ENCODE measurements at regions not wholly inside any gene's neighbourhood (a gene's known extent, or its start where the extent isn't known, plus 50 kb on each side); places are given as distances from the start of the nearest gene placed in this dataset.
A peak's percentile ranks its signal among the peaks of the same experiment; 100 is the strongest.

DNA sequence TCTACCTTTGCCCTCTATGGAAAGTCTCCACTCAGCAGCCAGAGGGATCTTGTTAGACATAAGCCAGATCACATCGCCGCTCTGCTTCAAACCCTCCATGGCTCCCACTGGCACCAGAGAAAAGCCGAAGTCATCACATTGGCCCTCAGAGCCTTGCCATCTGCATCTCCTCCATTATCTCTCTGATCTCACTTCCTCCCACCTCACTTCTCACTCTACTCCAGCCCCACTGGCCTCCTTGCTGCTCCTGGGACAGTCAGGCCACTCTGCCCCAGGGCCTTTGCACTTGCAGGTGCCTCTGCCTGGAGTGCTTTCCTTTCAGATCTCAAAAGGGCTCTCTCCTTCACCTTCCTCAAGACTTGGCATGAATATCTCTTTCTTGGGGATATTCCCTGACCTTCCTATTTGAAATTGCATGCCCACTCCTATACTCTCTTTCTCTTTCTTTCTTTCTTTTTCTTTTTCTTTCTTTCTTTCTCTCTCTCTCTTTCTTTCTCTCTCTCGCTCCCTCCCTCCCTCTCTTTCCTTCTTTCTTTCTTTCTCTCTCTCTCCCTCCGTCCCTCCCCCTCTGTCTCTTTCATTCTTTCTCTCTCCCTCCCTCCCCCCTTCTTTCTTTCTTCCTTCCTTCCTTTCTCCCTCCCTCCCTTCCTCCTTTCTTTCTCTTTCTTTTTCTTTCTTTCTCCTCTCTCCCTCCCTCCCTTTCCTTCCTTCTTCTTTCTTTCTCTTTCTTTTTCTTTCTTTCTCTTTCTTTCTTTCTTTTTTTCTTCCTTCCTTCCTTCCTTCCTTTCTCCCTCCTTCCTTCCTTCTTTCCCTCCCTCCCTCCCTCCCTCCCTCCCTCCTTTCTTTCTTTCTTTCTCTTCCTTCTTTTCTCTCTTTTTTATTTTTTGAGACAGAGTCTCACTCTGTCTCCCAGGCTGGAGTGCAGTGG, 96.0 kb upstream of the CASZ1 start:
- no peak overlapping the region for H3K9ac ChIP-seq
- TF ChIP-seq Cebpa-rat (IDR thresholded peaks at IDR 0.05) = no peak
- no peak overlapping the region for H3K4me2 ChIP-seq
- H4K20me1 ChIP-seq = peaks cover 24% of the 10 kb centered on the region; the same call in 1 of the 2 replicates
- H3K27ac ChIP-seq = no peak overlapping the region
- H3K4me1 ChIP-seq = peaks cover 12% of the 10 kb centered on the region
- H3K9me3 ChIP-seq = no peaks in the 10 kb centered on the region
- no peaks in the 10 kb centered on the region for H3K36me3 ChIP-seq
- no peak overlapping the region for H3K4me3 ChIP-seq
- H3K27me3 ChIP-seq = peaks cover 46% of the 10 kb centered on the region

DNA sequence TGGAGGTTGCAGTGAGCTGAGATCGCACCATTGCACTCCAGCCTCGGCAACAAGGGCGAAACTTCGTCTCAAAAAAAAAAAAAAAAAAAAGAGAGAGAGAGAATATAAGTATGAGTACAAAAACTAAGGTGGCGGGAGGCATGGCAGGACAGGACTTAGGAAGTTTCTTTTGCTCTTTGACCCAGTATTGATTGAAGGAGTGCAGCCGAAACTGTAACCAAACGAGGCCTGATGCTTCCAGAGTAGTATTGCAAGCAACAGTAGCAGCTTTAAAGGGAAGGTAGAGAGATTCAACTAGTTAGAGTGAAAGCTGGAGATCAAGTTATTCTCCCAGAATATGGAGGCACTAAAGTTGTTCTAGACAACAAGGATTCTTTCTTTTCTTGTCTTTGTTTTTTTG, 99.2 kb upstream of the CASZ1 start:
- H3K4me1 ChIP-seq = peaks cover 39% of the 10 kb centered on the region
- H3K36me3 ChIP-seq = no peaks in the 10 kb centered on the region
- H3K27ac ChIP-seq = no peak overlapping the region
- peaks cover 18% of the 10 kb centered on the region; the same call in 1 of the 2 replicates for H4K20me1 ChIP-seq
- H3K9ac ChIP-seq = no peak overlapping the region
- no peaks in the 10 kb centered on the region for H3K9me3 ChIP-seq
- no peak for TF ChIP-seq Cebpa-rat (IDR thresholded peaks at IDR 0.05)
- H3K27me3 ChIP-seq = peaks cover 22% of the 10 kb centered on the region
- no peak overlapping the region for H3K4me2 ChIP-seq
- H3K4me3 ChIP-seq = no peak overlapping the region

DNA sequence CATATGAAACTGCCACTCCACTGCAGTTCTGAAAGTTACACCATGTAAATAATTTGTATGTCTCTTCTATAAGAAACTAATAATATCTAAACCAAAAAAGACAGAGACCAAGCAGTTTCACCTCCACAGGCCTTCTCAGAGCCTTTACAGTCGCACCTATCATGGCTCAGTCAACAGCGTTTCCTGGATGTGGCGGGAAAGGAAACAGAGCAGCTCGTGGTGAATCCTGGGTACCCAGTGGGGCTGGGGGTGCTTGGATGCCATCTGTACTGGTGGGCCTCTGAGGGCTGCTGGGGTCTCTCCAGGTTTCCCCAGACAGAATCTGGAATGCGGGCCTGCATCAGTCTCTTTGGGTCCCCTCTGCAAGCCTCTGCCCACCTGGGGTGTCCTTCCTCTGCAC, 100.2 kb upstream of the CASZ1 start:
- Histone ChIP-seq H3K9ac (no peak overlapping the region), H3K4me3 (no peak overlapping the region), H3K9me3 (no peaks in the 10 kb centered on the region), H3K27ac (no peak overlapping the region), H3K36me3 (no peaks in the 10 kb centered on the region), H3K27me3 (peaks cover 14% of the 10 kb centered on the region), H3K4me2 (peak overlapping the region; percentile 83), H4K20me1 (peaks cover 23% of the 10 kb centered on the region; the same call in 1 of the 2 replicates), H3K4me1 (peaks cover 39% of the 10 kb centered on the region)
- TF ChIP-seq Cebpa-rat (IDR thresholded peaks at IDR 0.05) = no peak

DNA sequence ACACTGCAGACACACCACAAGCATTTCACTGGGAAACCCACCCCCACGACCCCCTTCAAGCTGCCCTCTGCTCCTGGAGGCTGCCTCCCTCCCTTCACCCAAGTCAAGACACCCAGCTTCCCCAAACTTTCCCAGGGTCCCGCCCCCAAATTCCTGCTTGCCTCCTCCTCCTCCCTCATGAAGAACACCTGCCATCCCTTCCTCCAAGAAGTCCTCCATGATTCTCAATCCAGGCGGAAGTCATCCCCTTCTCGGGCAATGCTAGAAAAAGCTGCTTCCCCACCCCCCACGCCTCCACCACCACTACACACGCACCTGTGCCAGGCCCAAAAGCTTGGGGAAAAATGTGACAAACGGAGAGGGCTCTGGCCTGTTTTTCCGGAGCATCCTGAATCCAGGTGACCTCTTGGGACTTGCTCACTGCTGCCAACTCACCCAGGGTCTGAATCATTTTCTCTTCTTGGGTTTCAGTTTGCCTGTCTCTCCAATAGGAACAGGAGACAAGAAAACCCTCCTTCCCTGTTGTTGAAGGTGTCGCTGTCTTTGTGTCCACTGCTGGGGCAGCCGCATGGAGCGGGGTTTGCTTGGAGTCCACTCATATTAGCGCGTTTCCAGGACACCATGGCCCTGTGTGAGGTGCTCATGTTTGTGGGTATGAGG, 101.0 kb upstream of the CASZ1 start:
- 0 out of 2 replicates have a peak overlapping the region, but pooled peaks have one; percentile 40 for H3K9ac ChIP-seq

DNA sequence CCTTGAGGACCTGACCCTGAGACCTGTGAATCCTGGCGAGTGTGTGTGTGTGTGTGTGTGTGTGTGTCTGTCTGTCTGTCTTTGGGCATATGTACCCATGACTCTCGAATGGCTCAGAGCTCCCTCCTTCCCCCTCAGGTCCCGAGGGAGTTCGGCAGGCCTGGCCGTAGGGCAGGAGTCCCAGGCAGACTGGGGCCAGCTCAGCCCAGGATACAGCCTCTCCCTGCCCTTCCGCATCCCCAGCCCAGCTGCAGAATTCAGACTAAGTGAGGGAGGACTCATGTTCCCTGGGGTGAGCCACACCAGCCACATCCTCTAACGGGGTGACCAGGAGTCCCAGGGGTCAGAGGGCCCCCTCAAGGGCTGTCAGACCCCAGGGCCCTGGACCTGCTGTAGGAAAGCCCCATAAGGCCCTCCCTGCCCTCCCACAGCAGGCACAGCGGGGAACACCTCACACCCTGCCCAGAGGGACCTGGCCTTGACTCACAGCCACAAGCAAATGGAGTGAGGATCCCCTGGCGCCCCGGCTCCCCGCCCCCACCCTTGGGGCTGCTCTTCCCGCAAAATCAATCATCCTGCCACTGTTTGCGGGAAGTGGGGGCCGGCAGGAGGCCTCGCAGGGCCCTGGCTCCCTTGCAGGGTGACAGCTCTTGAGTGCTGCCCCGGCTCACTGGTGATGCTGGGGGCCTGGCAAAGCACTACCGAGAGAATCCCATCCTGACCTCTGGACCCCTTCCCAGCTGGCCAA, 101.7 kb upstream of the CASZ1 start:
- H3K36me3 ChIP-seq = no peaks in the 10 kb centered on the region
- H3K9me3 ChIP-seq = no peaks in the 10 kb centered on the region
- no peak for TF ChIP-seq Cebpa-rat (IDR thresholded peaks at IDR 0.05)
- peak overlapping the region; percentile 40; the same call in 1 of the 2 replicates for H3K9ac ChIP-seq
- H3K27ac ChIP-seq = peak overlapping the region; percentile 32; the same call in 1 of the 2 replicates
- no peak overlapping the region for H3K4me3 ChIP-seq
- peaks cover 24% of the 10 kb centered on the region for H3K27me3 ChIP-seq
- H3K4me1 ChIP-seq = peaks cover 45% of the 10 kb centered on the region
- peaks cover 33% of the 10 kb centered on the region; the same call in 1 of the 2 replicates for H4K20me1 ChIP-seq
- H3K4me2 ChIP-seq = peak overlapping the region; percentile 83

More for the DNA sequence above, 101.0 kb upstream of the CASZ1 start:
- H3K36me3 ChIP-seq = no peaks in the 10 kb centered on the region
- no peak for TF ChIP-seq Cebpa-rat (IDR thresholded peaks at IDR 0.05)
- peaks cover 18% of the 10 kb centered on the region for H3K27me3 ChIP-seq
- H3K4me3 ChIP-seq = no peak overlapping the region
- peaks cover 44% of the 10 kb centered on the region for H3K4me1 ChIP-seq
- H3K27ac ChIP-seq = no peak overlapping the region
- peaks cover 30% of the 10 kb centered on the region; the same call in 1 of the 2 replicates for H4K20me1 ChIP-seq
- H3K9me3 ChIP-seq = no peaks in the 10 kb centered on the region
- peak overlapping the region; percentile 83 for H3K4me2 ChIP-seq

DNA sequence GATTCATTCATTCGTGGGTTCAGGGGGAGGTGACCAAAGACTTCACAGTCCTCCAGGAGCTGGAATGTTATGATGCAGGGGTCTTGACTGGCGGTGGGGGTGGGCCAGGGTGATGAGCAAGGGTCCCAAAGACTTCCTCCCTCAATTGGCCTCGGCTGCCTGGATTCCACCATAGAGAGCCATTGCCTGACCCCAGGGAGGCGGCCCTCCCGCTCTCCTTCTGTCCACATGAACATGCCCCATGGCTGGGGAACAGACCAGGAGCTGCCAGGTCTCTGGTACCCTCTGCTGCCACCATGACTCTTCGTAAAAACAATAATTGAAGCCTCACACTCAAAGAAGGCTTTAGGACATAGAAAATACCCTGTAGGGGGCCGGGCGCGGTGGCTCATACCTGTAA, 102.5 kb upstream of the CASZ1 start:
- peaks cover 53% of the 10 kb centered on the region for H3K4me1 ChIP-seq
- no peaks in the 10 kb centered on the region for H3K9me3 ChIP-seq
- no peak overlapping the region for H3K4me3 ChIP-seq
- TF ChIP-seq Cebpa-rat (IDR thresholded peaks at IDR 0.05) = no peak
- peak overlapping the region; percentile 83 for H3K4me2 ChIP-seq
- H4K20me1 ChIP-seq = peaks cover 40% of the 10 kb centered on the region; the same call in 1 of the 2 replicates
- no peaks in the 10 kb centered on the region for H3K36me3 ChIP-seq
- no peak overlapping the region for H3K9ac ChIP-seq
- no peak overlapping the region for H3K27ac ChIP-seq
- peaks cover 31% of the 10 kb centered on the region for H3K27me3 ChIP-seq

DNA sequence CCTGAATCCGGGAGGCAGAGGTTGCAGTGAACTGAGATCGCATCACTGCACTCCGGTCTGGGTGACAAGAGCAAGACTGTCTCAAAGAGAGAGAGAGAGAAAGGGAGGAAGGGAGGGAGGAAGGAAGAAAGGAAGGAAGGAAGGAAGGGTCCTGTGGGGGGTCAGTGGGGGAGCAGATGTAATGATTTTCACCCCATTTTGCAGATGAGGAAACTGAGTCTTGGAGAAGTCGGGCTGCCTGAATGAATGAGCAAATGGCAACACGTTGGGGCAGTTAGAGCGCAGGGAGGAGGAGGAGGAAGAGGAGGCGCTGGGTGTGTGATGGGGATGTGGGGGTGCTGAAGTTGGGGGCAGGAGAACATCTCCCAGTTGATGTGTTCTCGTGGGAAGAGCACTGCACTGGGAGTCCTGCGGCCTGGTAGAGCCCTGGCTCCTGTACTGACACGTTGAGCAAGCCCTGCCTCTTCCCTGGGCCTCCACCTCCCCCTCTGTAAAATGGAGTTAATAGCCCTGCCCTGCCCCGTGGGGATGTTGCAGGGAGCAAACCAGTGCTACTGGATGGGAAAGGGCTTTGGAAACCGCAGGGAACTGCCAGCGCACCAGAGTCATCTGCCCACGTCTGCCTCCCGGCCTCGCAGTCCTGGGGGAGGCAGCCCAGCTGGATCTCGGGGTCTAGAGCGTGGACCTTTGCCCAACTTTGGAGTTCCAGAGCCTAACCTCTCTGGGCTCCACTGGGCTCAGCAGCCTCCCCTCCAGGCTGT, 103.2 kb upstream of the CASZ1 start:
- H3K27ac ChIP-seq = no peak overlapping the region
- H3K27me3 ChIP-seq = peaks cover 31% of the 10 kb centered on the region
- H3K4me2 ChIP-seq = peak overlapping the region; percentile 83

DNA sequence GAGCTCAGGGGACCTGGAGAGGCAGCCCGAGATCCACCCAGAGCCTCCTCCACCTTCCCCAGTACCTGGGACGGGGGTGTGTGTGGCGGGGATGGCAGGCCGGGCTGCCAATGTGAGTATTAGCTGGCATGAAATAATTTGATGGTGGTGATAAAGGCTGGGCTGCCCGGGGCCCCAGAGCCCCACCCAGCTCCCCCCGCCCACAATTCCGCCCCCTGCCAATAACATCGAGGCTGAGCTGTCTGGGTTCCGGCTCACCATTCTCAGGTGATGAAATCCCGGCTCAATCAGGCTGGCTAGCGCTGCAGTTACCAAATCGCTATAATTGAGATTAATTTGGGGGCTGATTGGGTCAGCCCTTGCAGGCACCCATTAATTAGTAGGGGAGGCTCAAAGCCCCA, 103.8 kb upstream of the CASZ1 start:
- Histone ChIP-seq H3K9ac (no peak overlapping the region), H3K4me2 (0 out of 2 replicates have a peak overlapping the region, but pooled peaks have one; percentile 83)

More for the DNA sequence above, 103.2 kb upstream of the CASZ1 start:
- peaks cover 48% of the 10 kb centered on the region; the same call in 1 of the 2 replicates for H4K20me1 ChIP-seq
- TF ChIP-seq Cebpa-rat (IDR thresholded peaks at IDR 0.05) = no peak
- no peak overlapping the region for H3K9ac ChIP-seq
- no peaks in the 10 kb centered on the region for H3K9me3 ChIP-seq
- no peaks in the 10 kb centered on the region for H3K36me3 ChIP-seq
- peaks cover 60% of the 10 kb centered on the region for H3K4me1 ChIP-seq
- no peak overlapping the region for H3K4me3 ChIP-seq

More for the DNA sequence above, 103.8 kb upstream of the CASZ1 start:
- H3K27ac ChIP-seq = no peak overlapping the region
- no peak for TF ChIP-seq Cebpa-rat (IDR thresholded peaks at IDR 0.05)
- no peaks in the 10 kb centered on the region for H3K36me3 ChIP-seq
- H3K4me1 ChIP-seq = peaks cover 66% of the 10 kb centered on the region
- no peak overlapping the region for H3K4me3 ChIP-seq
- peaks cover 51% of the 10 kb centered on the region; the same call in 1 of the 2 replicates for H4K20me1 ChIP-seq
- H3K27me3 ChIP-seq = peaks cover 31% of the 10 kb centered on the region
- no peaks in the 10 kb centered on the region for H3K9me3 ChIP-seq
